ENCODE measurements at regions not wholly inside any gene's neighbourhood (a gene's known extent, or its start where the extent isn't known, plus 50 kb on each side); places are given as distances from the start of the nearest gene placed in this dataset.

DNA sequence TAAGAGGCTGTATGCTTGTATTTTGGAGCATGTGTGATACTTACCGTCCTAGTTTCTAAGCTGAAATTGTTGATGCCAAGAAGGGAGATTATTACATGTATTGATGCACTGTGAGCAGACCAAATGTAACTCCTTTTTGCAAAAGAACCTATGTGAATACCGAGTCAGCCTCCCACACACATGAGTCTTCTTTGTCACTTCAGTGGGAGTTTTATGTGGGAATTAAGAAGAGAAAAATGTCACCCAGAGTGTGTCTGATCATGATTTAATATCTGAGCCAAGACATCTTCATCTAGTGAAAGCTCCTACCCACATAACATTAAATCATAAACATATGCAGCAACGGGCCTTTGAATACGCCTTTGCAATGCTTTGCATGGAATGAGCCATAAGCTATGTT, 380.3 kb upstream of the ACTBL2 start:
- DNase-seq = no peak

DNA sequence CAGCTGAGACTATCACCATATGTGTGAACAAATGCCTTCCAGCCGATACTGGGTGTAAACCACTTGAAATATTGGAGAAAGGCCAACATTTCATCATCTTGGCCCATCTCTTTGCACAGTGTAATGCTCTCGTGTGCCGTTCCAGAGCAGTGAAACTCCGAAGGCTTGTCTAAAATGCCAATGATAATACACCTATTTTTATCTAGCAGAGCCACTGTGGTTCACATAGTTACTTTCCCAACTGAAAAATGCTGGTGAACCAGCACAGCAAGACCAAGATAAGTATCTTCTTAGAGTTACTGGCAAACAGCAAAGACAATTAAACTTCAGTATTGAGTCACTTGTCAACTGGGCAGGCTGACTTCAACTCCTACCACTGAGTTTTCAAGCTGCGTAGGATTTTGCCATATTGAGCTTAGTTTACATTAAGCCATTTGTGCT, 379.9 kb upstream of the ACTBL2 start:
- DNase-seq = no peak

DNA sequence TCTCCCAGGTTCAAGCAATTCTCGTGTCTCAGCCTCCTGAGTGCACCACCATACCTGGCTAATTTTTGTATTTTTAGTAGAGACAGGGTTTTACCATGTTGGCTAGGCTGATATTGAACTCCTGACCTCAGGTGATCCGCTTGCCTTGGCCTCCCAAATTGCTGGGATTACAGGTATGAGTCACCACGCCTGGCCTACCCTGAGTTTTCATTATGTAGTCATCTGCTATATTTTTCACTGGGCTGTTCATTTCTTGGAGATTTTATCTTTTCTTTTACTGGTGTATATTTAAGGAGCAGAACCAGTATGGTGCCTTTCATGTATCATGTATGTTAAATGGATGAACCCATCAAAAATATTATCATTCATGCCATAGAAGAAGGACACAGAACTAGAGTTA, 377.0 kb upstream of the ACTBL2 start:
- no peak for DNase-seq

DNA sequence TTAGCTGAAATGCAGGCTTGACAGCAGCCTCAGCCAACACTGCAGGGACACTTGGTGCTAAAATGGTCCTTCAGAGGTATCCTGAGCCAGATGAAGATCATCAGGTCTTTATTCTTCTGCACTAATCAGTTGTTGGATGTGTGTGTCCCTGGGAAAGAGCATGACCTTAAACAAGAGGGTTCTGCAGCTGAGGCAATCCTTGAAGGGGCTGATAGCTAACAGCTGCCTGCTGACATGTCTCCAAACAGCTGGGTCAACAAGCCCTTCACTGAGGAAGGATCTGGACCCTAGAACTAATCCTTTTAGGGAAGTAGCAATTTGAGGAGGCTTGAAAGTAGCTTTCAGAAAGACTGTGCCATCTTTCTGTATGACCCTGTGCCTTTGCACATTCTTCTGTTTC, 376.3 kb upstream of the ACTBL2 start:
- no peak for DNase-seq

DNA sequence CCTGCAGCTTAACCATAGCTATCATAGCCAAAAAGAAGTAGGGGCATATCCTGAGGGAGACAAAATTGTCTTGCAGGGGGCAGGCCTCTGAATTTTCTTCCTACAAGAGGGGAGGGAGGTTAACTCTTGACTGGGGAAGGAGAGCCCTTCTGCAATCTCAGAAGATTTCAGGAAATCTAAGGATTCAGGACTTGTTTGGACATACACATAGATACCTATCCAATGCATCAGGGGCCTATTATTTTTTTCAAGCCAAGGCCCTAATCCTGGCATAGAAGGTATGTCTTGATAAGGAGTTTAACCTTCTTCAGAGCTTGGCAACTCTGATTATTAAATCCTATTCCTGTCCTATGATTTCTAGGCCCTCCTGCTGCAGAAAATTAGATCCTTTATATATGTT, 375.1 kb upstream of the ACTBL2 start:
- DNase-seq = no peak

DNA sequence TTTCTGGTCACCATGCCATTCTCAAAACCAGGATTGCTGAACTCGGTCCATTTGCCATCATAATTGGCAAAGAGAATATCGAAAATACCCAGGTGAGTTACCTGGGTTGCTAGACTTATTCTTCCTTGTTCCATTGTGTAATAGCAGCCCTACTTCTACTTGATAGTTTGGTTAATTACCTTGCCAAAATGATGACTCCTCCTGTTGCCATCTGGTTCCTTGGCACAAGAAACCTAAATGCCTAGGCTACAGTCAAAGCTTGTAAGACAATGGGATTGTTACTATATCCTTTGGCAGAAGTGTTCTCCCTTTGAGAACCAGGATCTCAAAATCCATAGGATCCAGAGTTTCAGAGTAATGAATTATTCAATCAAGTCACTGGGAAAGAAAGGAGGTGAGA, 373.2 kb upstream of the ACTBL2 start:
- DNase-seq = no peak

DNA sequence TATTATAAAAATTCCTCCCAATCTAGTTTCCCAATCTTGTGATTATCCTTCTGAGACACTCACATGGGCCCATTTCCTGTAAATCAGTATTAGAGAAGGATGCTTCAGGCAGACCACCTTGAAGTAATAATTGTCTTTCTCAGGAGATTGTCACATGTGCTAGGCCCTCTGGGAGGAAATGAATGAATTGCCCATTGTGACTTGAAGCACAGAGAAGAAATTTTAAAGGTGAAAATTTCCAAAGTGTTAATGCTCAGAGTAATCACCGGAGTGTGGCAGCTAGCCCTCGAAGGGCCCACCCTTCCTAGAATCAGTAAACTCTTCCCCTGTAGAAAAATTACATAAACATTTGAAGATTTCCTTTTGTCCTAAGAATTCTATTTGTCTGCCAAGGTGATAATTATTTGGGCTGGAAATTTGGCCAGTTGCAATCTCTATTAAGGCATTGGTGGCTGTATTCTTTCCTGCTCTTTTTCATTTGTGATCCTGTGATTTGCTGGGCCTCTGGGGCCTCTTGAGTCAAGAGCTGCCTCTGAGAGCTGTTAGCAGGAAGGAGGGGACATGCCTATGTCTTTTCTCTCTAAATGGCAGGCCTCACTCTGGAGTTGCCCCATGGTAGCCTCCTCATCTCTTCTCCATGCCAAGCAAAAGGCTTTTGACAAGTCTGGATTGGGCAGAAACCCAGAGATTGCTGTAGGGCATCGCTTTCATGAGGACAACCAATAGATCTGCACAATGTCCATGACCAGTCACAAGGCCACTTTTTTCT, 371.5 kb upstream of the ACTBL2 start:
- no peak for DNase-seq

DNA sequence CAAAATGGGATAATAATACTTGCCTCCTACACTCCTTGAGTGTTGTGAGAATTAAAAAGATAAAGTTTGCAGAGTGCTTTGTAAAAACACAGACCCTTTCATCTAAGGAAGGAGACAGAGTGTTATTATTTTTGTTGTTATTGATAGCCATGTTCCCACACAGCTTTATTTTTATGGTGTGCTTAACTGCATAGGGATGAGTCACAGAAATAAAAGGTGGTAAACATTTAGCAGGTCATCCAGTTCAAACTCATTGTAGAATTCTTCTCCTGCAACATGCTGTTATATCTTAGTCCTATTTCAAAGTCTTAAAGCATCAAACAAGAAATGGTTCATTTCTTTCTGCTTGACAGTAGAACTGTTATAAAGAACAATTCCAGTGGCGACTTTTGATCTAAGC, 367.5 kb upstream of the ACTBL2 start:
- no peak for DNase-seq

DNA sequence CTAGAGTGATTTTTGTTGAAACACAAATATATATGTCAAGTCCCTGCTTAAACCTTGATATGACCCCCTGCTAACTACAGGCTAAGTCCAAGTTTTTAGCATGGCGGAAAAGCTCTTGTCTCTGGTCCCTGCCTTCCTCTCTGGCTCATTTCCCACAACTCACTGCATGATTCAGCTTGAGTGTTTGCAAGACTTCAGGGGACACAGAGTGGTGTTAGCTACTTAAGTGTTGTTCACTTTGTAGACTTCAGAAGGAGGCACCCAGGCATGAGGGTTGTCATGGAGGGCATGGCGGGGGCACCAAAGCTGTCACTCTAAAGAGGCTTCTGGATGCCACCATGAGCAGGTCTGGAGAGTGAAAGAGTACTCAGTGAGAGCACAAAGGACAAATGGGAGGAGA, 362.4 kb upstream of the ACTBL2 start:
- DNase-seq = no peak

DNA sequence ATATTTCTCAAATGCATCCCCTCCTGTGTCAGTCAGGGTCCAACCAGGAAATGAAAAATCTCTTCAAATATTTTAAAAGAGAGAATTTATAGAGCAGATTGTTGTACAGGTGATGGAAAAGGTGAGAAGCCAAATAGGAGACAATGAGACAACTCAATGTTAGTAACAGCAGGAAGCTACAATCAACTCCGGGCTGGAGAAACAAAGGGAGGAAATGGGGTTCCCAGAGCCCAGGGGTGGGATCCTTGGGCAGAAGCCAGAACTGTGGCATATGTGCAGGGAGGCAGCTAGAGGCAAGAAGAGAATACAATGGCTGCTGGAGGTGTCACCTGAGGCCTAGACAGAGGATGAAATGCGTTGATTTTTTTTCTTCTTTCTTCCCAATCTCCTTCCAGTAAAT, 361.8 kb upstream of the ACTBL2 start:
- DNase-seq = no peak

DNA sequence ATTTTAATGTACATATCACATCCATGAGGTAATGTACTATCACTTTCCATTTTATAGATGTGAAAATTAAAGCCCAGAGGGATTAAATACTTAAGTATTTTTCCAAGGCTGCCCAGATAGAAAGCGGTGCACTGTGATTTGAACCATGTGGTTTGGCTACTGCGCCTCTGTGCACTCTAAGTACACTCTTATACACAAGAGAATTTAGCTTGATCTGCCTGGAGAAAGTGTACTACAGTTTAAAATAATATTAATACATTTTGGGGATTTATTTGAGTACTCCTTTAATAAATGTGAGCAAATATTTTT, 360.4 kb upstream of the ACTBL2 start:
- no peak for DNase-seq

DNA sequence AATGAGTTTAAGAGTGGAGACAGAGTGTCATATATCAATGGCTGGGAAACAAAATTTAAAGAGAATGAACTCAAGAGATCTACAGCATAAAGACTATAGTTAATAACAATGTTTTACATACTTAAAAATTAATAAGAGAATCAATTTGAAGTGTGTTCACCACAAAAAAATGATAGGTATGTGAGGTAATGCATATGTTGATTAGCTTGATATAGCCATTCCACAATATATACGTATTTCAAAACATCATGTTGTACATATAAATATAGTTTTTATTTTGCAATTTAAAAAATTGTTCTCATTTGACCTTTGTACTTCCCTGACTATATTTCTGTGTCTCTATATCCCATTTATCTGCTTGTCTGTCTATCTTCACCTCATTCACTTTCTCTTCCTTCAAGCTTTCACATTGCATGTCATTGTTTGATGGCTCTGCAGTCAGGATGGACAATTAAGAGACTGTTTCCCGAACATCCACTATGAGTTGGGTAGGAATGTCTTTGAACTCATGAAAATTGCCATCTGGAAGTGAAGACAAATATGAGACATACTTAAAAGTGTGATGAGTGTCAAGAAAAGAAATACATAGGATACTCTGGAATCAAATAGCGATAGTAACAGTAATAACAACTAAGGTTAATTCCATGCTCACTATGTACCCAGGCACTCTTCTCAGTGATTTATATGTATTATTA, 359.9 kb upstream of the ACTBL2 start:
- no peak for DNase-seq

DNA sequence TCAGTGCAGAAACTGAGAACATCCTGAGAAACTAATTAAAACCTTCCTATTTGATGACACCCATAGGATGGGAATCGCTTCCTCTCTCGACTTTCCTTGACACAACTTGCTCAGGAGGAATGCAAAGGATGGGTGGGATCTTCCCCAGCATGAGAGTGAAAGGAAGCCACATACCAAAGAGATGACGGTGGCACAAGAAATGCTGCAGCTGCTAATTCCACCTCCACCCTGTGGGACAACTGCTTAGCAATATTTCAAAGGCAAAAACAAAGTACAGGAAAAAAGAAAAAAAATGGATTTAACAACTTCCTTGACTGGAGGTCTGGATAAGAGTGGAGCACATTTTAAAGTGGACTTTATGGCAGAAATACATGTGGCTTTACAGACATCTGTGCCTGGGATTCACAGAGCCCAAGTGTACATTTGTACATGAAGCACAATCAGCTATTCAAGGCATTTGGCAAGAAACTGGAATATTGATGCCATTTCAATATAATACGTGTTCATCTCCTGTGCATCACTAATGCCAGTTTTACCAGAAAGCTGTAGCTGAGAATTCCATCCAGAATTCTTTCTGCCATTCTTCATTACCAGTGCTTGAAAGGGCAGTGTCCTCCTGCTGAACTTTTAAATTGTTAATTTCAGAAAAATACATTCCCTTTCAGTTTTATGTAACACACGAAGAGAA, 359.2 kb upstream of the ACTBL2 start:
- no peak for DNase-seq

DNA sequence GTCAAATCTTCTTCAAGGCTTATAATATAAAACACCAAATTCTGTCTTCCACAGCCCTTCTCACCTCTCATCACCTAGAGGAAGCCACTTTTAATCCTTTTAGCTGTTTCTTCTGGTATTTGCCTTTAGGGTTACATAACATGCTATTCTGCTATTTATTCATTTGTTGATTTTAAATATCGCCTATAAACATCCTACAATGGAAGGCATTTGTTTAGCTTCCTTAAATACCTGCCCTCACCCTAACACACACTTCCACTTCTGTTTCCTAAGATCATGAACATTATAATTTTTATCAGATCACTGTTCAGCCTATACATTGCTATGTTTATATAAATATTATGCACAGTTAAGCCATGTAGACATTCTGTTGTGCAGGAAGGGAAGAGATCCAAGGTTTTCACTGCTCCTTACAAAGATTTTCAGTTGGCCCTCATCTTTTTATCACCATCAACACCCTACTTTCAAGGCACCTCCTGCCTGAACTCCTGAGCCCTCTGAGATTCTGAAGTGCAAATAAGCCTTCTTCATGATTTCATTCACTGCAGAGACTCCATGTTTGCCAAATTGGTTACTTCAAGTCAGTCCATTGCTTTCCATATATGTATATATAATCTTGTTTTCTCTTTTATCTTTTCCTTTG, 356.9 kb upstream of the ACTBL2 start:
- no peak for DNase-seq

DNA sequence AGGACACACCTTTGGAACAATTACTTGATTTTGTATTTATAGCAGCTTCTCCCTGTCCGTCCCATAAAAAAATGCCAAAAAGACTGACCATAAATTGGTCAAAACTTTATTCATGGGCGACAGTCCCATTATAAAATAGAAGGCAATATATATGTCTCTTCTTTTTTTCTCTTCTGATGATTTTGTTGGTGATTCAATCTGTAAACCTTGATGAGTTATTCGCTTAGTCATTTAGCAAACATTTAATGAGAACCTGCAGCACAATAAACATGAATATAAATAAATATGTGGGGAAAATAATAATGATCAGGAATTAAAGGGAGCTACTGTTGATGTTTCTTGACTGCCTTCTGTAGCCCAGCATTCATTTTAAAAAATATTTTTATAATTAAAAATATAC, 356.4 kb upstream of the ACTBL2 start:
- DNase-seq = no peak

DNA sequence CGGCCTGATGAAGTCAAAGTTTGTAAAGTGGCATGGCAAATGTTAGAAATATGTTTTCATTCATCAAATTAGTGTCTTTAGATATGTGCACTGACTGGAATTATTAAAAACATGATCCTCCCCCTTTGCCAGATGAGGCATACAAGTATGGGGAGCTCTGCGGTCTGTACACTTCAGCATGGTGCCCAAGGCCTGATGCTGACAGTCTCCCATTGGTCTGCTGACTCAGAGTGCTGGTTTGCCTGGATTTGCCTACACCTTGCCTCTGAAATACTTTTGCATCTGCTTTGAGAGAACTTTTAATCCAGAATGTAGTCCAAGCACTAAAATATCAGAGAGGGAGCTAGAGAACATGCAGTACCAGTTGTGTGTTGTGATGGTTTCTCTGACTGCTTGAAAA, 354.3 kb upstream of the ACTBL2 start:
- DNase-seq = no peak

DNA sequence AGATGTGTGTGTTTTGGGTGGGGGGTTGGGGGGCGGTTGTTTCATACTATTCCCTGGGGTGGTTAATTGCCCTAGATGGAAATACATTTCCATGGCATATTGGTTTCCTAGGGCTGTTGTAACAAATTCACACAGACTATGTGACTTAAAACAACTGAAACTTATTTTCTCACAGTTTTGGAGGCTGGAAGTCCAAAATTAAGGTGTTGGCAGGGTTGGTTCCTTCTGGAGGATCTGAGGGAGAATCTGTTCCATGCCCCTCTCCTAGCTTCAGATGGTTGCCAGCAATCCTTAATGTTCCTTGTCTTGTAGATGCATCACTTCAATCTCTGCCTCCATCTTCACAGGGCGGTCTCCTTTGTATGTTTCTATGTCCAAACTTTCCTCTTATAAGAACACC, 353.7 kb upstream of the ACTBL2 start:
- DNase-seq = no peak

DNA sequence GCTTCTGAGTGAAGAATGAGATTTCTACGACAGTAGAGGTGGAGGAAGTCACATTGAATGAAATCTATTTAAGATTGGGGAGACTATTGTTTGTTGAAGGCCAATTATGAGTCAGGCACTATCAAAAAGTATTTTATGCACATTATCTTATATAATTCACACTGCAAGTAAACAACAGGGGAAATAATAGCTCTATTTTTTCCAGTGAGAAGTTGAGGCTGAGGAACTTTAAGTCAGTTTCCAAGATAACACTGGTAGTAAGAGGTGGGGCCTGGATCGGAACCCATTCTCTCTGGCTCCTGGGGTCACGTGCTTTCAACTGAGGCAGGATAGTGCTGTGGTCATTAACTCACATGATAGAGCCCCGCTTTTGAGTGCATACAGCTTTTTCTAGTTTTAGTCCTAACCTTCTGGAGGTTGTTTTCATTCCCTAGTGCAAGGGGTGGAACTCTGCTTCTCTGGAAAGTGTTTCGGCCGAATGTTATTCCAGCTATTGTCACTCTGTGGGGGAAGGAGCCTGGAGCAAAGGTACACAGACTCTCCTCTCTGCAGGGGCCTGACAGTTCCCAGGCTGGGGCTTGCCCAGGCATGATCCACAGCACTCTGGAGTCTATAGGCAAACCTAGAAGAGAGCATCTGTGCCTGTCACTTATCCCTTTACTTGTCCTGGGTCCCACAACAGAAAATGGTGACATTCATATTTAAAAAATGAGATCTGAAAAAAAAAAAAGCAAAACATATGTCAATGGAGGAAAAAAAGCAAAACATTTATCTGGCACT, 352.4 kb upstream of the ACTBL2 start:
- no peak for DNase-seq

DNA sequence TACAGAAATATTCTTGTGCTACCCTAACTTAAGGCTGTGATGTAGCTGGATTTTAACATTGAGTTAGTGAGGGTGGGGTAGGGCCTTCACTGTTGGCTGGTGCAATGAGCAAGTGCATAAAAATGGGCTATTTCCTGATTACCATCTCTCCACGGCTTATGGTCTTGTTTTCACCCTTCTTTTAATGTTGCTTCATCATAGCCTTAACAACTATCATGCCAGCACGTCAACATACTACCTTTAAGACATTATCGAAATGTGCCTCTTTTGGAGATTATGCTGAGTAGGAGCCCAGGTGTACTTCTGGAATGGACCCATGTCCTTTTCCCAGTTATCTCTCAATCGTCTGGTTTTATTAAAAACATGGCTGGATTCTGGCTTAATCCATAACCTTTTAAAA, 350.9 kb upstream of the ACTBL2 start:
- DNase-seq = no peak

DNA sequence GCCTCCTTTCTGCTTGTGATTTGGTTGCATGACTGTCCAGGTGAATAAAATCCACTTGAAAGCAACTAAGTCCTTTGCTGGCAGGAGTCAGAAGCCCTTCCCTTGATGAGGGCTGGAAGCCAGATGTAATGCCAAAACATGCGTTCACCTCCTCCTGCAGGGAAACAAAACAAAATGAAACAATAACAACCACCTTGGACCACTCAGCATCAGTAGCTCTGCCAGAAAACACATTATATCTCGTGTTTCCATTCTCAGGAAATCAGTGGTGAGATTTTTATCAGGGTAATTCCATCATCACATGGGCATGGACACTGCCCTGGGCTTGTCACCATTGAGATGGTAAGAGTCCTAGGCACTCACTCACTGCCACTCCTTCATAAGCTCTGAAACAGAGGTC, 350.3 kb upstream of the ACTBL2 start:
- DNase-seq = no peak

DNA sequence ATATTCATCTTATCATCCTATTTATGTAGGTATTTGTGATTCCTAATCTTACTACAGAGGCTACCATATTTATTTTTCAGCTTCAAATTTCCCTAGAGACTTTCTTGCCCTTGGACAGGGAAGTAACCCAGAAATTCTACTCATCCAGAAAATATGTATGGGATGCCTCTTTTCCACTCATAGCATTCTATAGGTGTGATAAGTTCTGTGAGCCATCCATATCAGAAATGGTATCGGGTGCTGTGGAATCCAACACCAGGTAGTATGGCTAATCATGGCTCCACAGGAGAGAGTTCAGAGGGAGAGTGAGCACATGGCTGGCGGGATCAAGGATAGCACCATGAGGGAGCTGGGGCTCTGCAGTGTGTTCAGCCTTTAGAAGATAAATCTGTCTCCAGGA, 349.3 kb upstream of the ACTBL2 start:
- DNase-seq = no peak

DNA sequence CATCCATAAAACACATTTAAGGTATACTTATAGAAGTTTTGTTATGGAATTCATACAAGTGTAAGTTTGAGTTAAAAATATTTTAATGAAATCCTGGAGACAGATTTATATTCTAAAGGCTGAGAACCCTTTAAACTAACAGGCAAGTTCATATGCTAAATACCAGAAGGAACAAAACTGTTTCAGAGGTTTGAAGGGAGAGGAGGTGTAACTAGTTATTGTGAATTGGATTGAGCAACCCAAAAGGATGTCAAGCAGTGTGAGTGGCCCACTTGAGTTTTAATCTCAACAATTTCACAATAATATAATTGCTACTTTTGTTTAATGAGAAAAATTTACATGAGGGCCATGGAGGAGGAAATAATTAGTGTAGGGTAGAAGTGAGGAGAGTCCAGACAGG, 348.5 kb upstream of the ACTBL2 start:
- no peak for DNase-seq

DNA sequence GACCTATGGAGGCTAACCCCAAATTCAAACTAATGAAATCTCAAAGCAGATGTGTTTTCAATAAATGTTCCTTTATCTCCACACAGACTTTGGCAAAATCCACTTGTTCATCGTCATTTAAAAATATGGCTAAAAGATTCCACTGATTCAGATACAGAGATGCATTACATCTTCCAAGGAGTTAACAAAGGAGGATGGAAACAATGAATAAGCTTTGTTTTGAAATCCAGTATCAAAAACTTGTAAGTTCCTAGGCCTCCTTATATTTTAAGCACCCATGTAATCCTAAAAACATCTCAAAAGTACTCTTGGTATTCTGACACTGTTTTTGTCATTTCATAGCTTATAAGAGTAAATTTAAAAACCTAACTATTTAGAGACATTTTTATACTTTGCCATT, 345.6 kb upstream of the ACTBL2 start:
- no peak for DNase-seq

All from activated CD4-positive, alpha-beta T cell treated with anti-CD3 and anti-CD28 coated beads, Interleukin-2, amount 50 U/mL, for 48 hours (primary cell).